Activated T-helper 9 cell treated with anti-CD3 and anti-CD28 coated beads, Interleukin-2, amount 50 U/mL, for 16 hours (primary cell): ENCODE measurements at regions not wholly inside any gene's neighbourhood (a gene's known extent, or its start where the extent isn't known, plus 50 kb on each side); places are given as distances from the start of the nearest gene placed in this dataset.
"Not testable (repeated sequence)": the region's sequence is repeated elsewhere in the genome, so short reads cannot be mapped to it uniquely, and the experiment has no call there.

Source experiments
- DNase-seq: peaks from one replicate; pipeline ENCODE4 v3.0.0-alpha.2; 2020; ENCODE audit warnings: low read depth

GRCh38 chr9:97179616-97180015 lies 127.8 kb upstream of the CCDC180 start:
- no peak for DNase-seq

GRCh38 chr9:97176206-97176605 lies 131.3 kb upstream of the CCDC180 start:
- no peak for DNase-seq

GRCh38 chr9:97168174-97168573 lies 129.2 kb upstream of the CTSV start:
- not testable (repeated sequence) for DNase-seq

GRCh38 chr9:97166496-97167138 lies 127.7 kb upstream of the CTSV start:
- not testable (repeated sequence) for DNase-seq

GRCh38 chr9:97160255-97160654 lies 121.3 kb upstream of the CTSV start:
- no peak for DNase-seq

- not testable (repeated sequence) for DNase-seq
Measured at GRCh38 chr9:97158722-97159121, 119.8 kb upstream of the CTSV start.

- not testable (repeated sequence) for DNase-seq
Measured at GRCh38 chr9:97155441-97155840, 116.5 kb upstream of the CTSV start.

- no peak for DNase-seq
Measured at GRCh38 chr9:97153967-97154366, 115.0 kb upstream of the CTSV start.

- not testable (repeated sequence) for DNase-seq
Measured at GRCh38 chr9:97153160-97153559, 114.2 kb upstream of the CTSV start.

GRCh38 chr9:97150471-97150870 lies 111.5 kb upstream of the CTSV start:
- not testable (repeated sequence) for DNase-seq

- not testable (repeated sequence) for DNase-seq
Measured at GRCh38 chr9:97148428-97148827, 109.5 kb upstream of the CTSV start.

- DNase-seq = not testable (repeated sequence)
Measured at GRCh38 chr9:97145680-97146079, 106.7 kb upstream of the CTSV start.

GRCh38 chr9:97140566-97140965 lies 101.6 kb upstream of the CTSV start:
- no peak for DNase-seq

GRCh38 chr9:97136421-97136820 lies 97.5 kb upstream of the CTSV start:
- DNase-seq = no peak

- DNase-seq = not testable (repeated sequence)
Measured at GRCh38 chr9:97133966-97134365, 95.0 kb upstream of the CTSV start.

- DNase-seq = no peak
Measured at GRCh38 chr9:97132865-97133264, 93.9 kb upstream of the CTSV start.

- not testable (repeated sequence) for DNase-seq
Measured at GRCh38 chr9:97130864-97131263, 91.9 kb upstream of the CTSV start.

GRCh38 chr9:97130387-97130786 lies 91.4 kb upstream of the CTSV start:
- DNase-seq = not testable (repeated sequence)

GRCh38 chr9:97128919-97129318 lies 90.0 kb upstream of the CTSV start:
- DNase-seq = no peak

- no peak for DNase-seq
Measured at GRCh38 chr9:97124256-97124655, 85.3 kb upstream of the CTSV start.

- no peak for DNase-seq
Measured at GRCh38 chr9:97110696-97111095, 71.8 kb upstream of the CTSV start.

GRCh38 chr9:97109194-97109811 lies 70.4 kb upstream of the CTSV start:
- DNase-seq = no peak

GRCh38 chr9:97105220-97105619 lies 66.3 kb upstream of the CTSV start:
- not testable (repeated sequence) for DNase-seq
